GM12878 (cell line): ENCODE measurements at regions not wholly inside any gene's neighbourhood (a gene's known extent, or its start where the extent isn't known, plus 50 kb on each side); places are given as distances from the start of the nearest gene placed in this dataset.

Source experiments
- ATAC-seq: fragments of 200-7000 bp; cut with Tn5 transposase; 3 replicates; pipeline ENCODE4 v1.9.1; 2020; ENCODE audit warnings: mild to moderate bottlenecking, moderate library complexity
- BruUV-seq: library from RNA; stranded (reverse); fragments of 400-500 nt; replicated peaks from 2 replicates; lab custom pipeline; 2021; lab: Mats Ljungman, UMichigan
- CTCF ChIA-PET: fragments of 300-600 bp; sonication (Branson Sonifier 250); formaldehyde crosslinking; extraction: SDS; loops from one replicate; lab custom pipeline; 2021; ENCODE audit warnings: inconsistent platforms; lab: Yijun Ruan, JAX
- POLR2A ChIA-PET: fragments of 350-600 bp; formaldehyde crosslinking; extraction: SDS; loops from one replicate; lab custom pipeline; 2021; ENCODE audit warnings: inconsistent platforms; lab: Charles Lee
- RAD21 ChIA-PET: fragments of 300-600 bp; sonication (Branson Sonifier 250); formaldehyde crosslinking; loops from one replicate; lab custom pipeline; 2023; ENCODE audit warnings: antibody characterized with exemption; ENCODE audit not compliant: unreplicated experiment; lab: Charles Lee
- SMC1A ChIA-PET: fragments of 300-600 bp; sonication (Branson Sonifier 250); formaldehyde crosslinking; loops from one replicate; lab custom pipeline; 2023; ENCODE audit not compliant: unreplicated experiment, uncharacterized antibody; lab: Charles Lee
- DNase-seq: peaks from one replicate; pipeline ENCODE4 v3.0.0-alpha.2; 2011; ENCODE audit warnings: low read depth, low spot score
- FAIRE-seq: peaks from 3 replicates; lab custom pipeline; 2011; peaks lifted over from hg19 to GRCh38; lab: Jason Lieb, UNC
- H2AFZ ChIP-seq: 2 replicates; pipeline ENCODE4 v1.6.0; 2011; ENCODE audit warnings: low read depth, low read length, control low read depth; ENCODE audit not compliant: control insufficient read depth
- H3K27ac ChIP-seq: 2 replicates; pipeline ENCODE4 v1.5.1; 2011; ENCODE audit warnings: control low read depth; ENCODE audit not compliant: control insufficient read depth, insufficient read depth
- H3K27me3 ChIP-seq, 2 experiments: replicated peaks in 1 of 2; 2 replicates each; pipeline versions ENCODE4 v1.6.0 to v1.6.1; 2011; ENCODE audit warnings: low read length in 1 of 2; ENCODE audit not compliant: control insufficient read depth in 2 of 2, insufficient read depth in 2 of 2
- H3K36me3 ChIP-seq, 2 experiments: 2 replicates each; pipeline ENCODE4 v1.5.1; 2011; ENCODE audit warnings: low read length in 1 of 2; ENCODE audit not compliant: control insufficient read depth in 2 of 2, insufficient read depth in 2 of 2
- H3K4me1 ChIP-seq: 2 replicates; pipeline ENCODE4 v1.6.1; 2011; ENCODE audit warnings: mild to moderate bottlenecking, low read length, moderate library complexity, mixed read lengths; ENCODE audit not compliant: control insufficient read depth, insufficient read depth
- H3K4me2 ChIP-seq: 2 replicates; pipeline ENCODE4 v1.6.0; 2011; ENCODE audit warnings: control low read depth; ENCODE audit not compliant: control insufficient read depth, insufficient read depth
- H3K4me3 ChIP-seq: fragments of 200-600 bp; sonication (generic); 2 replicates; pipeline ENCODE4 v1.5.1; 2016
- H3K79me2 ChIP-seq: 2 replicates; pipeline ENCODE4 v1.6.0; 2011; ENCODE audit warnings: low read length; ENCODE audit not compliant: control insufficient read depth, insufficient read depth
- H3K9ac ChIP-seq: 2 replicates; pipeline ENCODE4 v1.8.0; 2011; ENCODE audit warnings: low read length, control low read depth, mixed read lengths; ENCODE audit not compliant: control insufficient read depth, insufficient read depth
- H3K9me3 ChIP-seq: replicated peaks from 3 replicates; pipeline ENCODE4 v1.5.1; 2011; ENCODE audit warnings: mild to moderate bottlenecking, low read length; ENCODE audit not compliant: control insufficient read depth, insufficient read depth
- H4K20me1 ChIP-seq: 2 replicates; pipeline ENCODE4 v1.6.0; 2011; ENCODE audit not compliant: control insufficient read depth, insufficient read depth
- ATF2 ChIP-seq: IDR thresholded peaks from 2 replicates; pipeline ENCODE4 v1.6.1; 2012; ENCODE audit warnings: low read length, inconsistent platforms
- CTCF ChIP-seq, 3 experiments: IDR thresholded peaks in 2 of 3; conservative IDR thresholded peaks in 1 of 3; 2 replicates each; pipeline ENCODE4 v1.5.1; 2011; ENCODE audit warnings: low read depth in 3 of 3, low read length in 3 of 3, mild to moderate bottlenecking in 3 of 3, control low read depth in 2 of 3, moderate library complexity in 2 of 3, inconsistent platforms in 1 of 3, mixed read lengths in 1 of 3; ENCODE audit not compliant: control insufficient read depth in 2 of 3, insufficient read depth in 1 of 3; ENCODE audit errors: extremely low read depth in 1 of 3
- IKZF1 ChIP-seq: fragments of 450-650 bp; conservative IDR thresholded peaks from 2 replicates; pipeline ENCODE4 v1.6.1; 2017; ENCODE audit warnings: antibody characterized with exemption, mild to moderate bottlenecking
- KDM1A ChIP-seq: fragments of 200-600 bp; sonication (generic); IDR thresholded peaks from 2 replicates; pipeline ENCODE4 v1.6.1; 2016; ENCODE audit warnings: borderline replicate concordance
- NFIC ChIP-seq: IDR thresholded peaks from 2 replicates; pipeline ENCODE4 v1.6.1; 2012; ENCODE audit warnings: low read depth, mild to moderate bottlenecking, inconsistent platforms, low read length, moderate library complexity
- NR2C2 ChIP-seq: IDR thresholded peaks from 2 replicates; pipeline ENCODE4 v1.6.1; 2011; ENCODE audit warnings: borderline replicate concordance, low read depth; ENCODE audit not compliant: control insufficient read depth, insufficient read length
- SPI1 ChIP-seq: IDR thresholded peaks from 2 replicates; pipeline ENCODE4 v1.6.1; 2011; ENCODE audit warnings: low read depth, mild to moderate bottlenecking, low read length, moderate library complexity, borderline replicate concordance; ENCODE audit not compliant: insufficient read depth
- SREBF2 ChIP-seq: IDR thresholded peaks from 2 replicates; pipeline ENCODE4 v1.6.1; 2012; ENCODE audit warnings: mild to moderate bottlenecking, low read length
- TCF7 ChIP-seq: IDR thresholded peaks from 2 replicates; pipeline ENCODE4 v1.6.1; 2014; ENCODE audit warnings: antibody characterized with exemption, borderline replicate concordance
- YBX1 ChIP-seq: fragments of 450-650 bp; IDR thresholded peaks from 2 replicates; pipeline ENCODE4 v1.6.1; 2016; ENCODE audit warnings: antibody characterized with exemption
- in situ Hi-C: fragments of 300-500 bp; cut with MboI; formaldehyde crosslinking; loops from 9 replicates; pipeline ENCODE4 v1.14.3; 2018; ENCODE audit warnings: mixed read lengths
- intact Hi-C: fragments of 100-400 bp; cut with micrococcal nuclease; formaldehyde crosslinking; loops from one replicate; pipeline ENCODE4 v1.14.2; 2022; ENCODE audit not compliant: unreplicated experiment

GRCh38 chr15:54979964-54980363 lies 216.8 kb downstream of the RSL24D1 start (continued):
- TF ChIP-seq CTCF (IDR thresholded peaks at IDR 0.05 in 2 of 3, conservative IDR thresholded peaks at IDR 0.05 in 1 of 3; ENCODE audit: control insufficient read depth in 2 of 3, extremely low read depth in 1 of 3, insufficient read depth in 1 of 3, low read depth in 3 of 3, low read length in 3 of 3) (no peak), SPI1 (no peak), SREBF2 (no peak), NR2C2 (no peak)
- TF ChIP-seq, all 136 proteins: peak for 0

- ChIA-PET RAD21 (no interaction called here), CTCF (no interaction called here), SMC1A (interaction anchor here (1.2 kb wide), 1 partner anchor 80 kb away, joined by 3 read pairs; no protein-coding TSS in a partner anchor), POLR2A (no interaction called here)
- Histone ChIP-seq H3K4me1 (no peaks in the 10 kb centered on the region), H3K4me3 (no peak overlapping the region), H3K79me2 (no peaks in the 10 kb centered on the region), H3K9ac (no peak overlapping the region), H2AFZ (no peak overlapping the region), H3K36me3 (no peaks in the 10 kb centered on the region), H4K20me1 (no peaks in the 10 kb centered on the region), H3K9me3 (no peaks in the 10 kb centered on the region), H3K27me3 (no peaks in the 10 kb centered on the region), H3K27ac (no peak overlapping the region), H3K4me2 (no peak overlapping the region)
- in situ Hi-C loops (no loop called here), intact Hi-C loops (no loop called here)
- DNase-seq, result no peak
- BruUV-seq, result no TSS peak
- ATAC-seq, result no peak
- TF ChIP-seq KDM1A (no peak), IKZF1 (no peak), ATF2 (no peak), YBX1 (no peak), TCF7 (no peak), NFIC (no peak)
- no peak for FAIRE-seq
Measured at GRCh38 chr15:54962637-54963036, 234.1 kb downstream of the RSL24D1 start.
